ENCODE measurements at regions not wholly inside any gene's neighbourhood (a gene's known extent, or its start where the extent isn't known, plus 50 kb on each side); places are given as distances from the start of the nearest gene placed in this dataset.

DNA sequence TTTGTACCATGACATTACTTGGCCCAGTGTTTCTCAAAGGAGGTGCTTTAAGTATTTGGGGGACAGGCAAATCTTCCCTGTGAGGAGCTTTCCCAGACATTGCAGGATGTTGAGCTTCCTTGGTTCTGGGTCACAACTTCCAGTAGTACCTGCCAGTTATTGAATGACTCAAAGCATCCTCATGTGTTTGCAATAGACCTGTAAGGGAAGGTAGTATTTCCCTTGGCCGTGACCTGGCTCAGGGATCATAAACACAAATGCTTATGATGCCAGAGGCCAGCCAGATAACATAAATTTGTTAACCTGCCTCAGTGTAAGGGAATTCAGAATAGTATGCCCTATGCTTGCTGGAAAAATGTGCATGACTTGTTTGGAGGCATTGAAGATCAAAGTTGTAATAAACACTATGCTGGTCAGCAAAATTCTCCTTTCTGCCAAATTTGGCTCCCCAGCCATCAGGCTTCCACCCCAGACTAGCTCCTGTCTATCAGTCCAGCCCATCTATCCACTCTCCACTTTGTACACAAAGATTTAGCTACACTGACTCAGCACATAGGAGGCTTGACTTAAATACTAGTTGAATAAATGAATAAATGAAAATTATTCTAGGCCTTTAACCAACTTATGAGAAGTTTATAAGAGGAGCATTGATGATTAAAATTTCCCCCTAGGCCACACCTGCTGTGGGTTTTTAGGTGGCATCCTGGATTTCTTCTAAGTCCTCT is 102.0 kb upstream of the EFEMP1 start:
- no peaks in the 10 kb centered on the region for H3K79me2 ChIP-seq (ENCODE audit: control insufficient read depth, insufficient read depth, low read length)
- ChIA-PET CTCF (no interaction called here), SMC1A (ENCODE audit: uncharacterized antibody, unreplicated experiment) (no interaction called here), POLR2A (no interaction called here), RAD21 (ENCODE audit: unreplicated experiment) (no interaction called here)
- H3K27me3 ChIP-seq (replicated peaks in 1 of 2; ENCODE audit: control insufficient read depth in 2 of 2, insufficient read depth in 2 of 2, low read length in 1 of 2): no peaks in the 10 kb centered on the region
- in situ Hi-C loops (cut with MboI): no loop called here
- intact Hi-C loops (cut with micrococcal nuclease; ENCODE audit: unreplicated experiment): no loop called here
- no peak overlapping the region for H3K4me2 ChIP-seq (ENCODE audit: control insufficient read depth, insufficient read depth)
- no peak overlapping the region for H3K4me3 ChIP-seq
- FAIRE-seq (no peak), DNase-seq (ENCODE audit: low read depth, low spot score) (no peak), ATAC-seq (no peak)
- H3K36me3 ChIP-seq (ENCODE audit: control insufficient read depth in 2 of 2, insufficient read depth in 2 of 2, low read length in 1 of 2): no peaks in the 10 kb centered on the region
- 0% methylated on average over 1 of the region's 1 CpG for WGBS (ENCODE audit: insufficient coverage, insufficient replicate concordance, low lambda C conversion rate, missing lambda C conversion rate)
- H3K9ac ChIP-seq (ENCODE audit: control insufficient read depth, insufficient read depth, low read length): no peak overlapping the region
- H2AFZ ChIP-seq (ENCODE audit: control insufficient read depth, low read depth, low read length): no peak overlapping the region
- no peaks in the 10 kb centered on the region for H3K9me3 ChIP-seq (replicated peaks; ENCODE audit: control insufficient read depth, insufficient read depth, low read length)
- no peaks in the 10 kb centered on the region for H3K4me1 ChIP-seq (ENCODE audit: control insufficient read depth, insufficient read depth, low read length)
- no peaks in the 10 kb centered on the region for H4K20me1 ChIP-seq (ENCODE audit: control insufficient read depth, insufficient read depth)
- no peak overlapping the region for H3K27ac ChIP-seq (ENCODE audit: control insufficient read depth, insufficient read depth)
- TF ChIP-seq NFYB (IDR thresholded peaks at IDR 0.05; ENCODE audit: insufficient read depth, low read depth, low read length) (no peak), ZNF384 (IDR thresholded peaks at IDR 0.05; ENCODE audit: borderline replicate concordance, low read depth, low read length) (no peak), NR2C1 (IDR thresholded peaks at IDR 0.05) (no peak), POLR2A (IDR thresholded peaks at IDR 0.05; ENCODE audit: low read depth, low read length) (no peak)
- TF ChIP-seq, protein P1, sequence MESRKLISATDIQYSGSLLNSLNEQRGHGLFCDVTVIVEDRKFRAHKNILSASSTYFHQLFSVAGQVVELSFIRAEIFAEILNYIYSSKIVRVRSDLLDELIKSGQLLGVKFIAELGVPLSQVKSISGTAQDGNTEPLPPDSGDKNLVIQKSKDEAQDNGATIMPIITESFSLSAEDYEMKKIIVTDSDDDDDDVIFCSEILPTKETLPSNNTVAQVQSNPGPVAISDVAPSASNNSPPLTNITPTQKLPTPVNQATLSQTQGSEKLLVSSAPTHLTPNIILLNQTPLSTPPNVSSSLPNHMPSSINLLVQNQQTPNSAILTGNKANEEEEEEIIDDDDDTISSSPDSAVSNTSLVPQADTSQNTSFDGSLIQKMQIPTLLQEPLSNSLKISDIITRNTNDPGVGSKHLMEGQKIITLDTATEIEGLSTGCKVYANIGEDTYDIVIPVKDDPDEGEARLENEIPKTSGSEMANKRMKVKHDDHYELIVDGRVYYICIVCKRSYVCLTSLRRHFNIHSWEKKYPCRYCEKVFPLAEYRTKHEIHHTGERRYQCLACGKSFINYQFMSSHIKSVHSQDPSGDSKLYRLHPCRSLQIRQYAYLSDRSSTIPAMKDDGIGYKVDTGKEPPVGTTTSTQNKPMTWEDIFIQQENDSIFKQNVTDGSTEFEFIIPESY (IDR thresholded peaks at IDR 0.05): no peak
- TF ChIP-seq, protein P2, sequence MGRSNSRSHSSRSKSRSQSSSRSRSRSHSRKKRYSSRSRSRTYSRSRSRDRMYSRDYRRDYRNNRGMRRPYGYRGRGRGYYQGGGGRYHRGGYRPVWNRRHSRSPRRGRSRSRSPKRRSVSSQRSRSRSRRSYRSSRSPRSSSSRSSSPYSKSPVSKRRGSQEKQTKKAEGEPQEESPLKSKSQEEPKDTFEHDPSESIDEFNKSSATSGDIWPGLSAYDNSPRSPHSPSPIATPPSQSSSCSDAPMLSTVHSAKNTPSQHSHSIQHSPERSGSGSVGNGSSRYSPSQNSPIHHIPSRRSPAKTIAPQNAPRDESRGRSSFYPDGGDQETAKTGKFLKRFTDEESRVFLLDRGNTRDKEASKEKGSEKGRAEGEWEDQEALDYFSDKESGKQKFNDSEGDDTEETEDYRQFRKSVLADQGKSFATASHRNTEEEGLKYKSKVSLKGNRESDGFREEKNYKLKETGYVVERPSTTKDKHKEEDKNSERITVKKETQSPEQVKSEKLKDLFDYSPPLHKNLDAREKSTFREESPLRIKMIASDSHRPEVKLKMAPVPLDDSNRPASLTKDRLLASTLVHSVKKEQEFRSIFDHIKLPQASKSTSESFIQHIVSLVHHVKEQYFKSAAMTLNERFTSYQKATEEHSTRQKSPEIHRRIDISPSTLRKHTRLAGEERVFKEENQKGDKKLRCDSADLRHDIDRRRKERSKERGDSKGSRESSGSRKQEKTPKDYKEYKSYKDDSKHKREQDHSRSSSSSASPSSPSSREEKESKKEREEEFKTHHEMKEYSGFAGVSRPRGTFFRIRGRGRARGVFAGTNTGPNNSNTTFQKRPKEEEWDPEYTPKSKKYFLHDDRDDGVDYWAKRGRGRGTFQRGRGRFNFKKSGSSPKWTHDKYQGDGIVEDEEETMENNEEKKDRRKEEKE (IDR thresholded peaks at IDR 0.05): no peak
- BruUV-seq (replicated peaks): no TSS peak

All from GM12878 (cell line).